Erythroblast (primary cell): ENCODE measurements at regions not wholly inside any gene's neighbourhood (a gene's known extent, or its start where the extent isn't known, plus 50 kb on each side); places are given as distances from the start of the nearest gene placed in this dataset.

ENCODE experiments used
- GATA1 ChIP-seq: IDR thresholded peaks from 2 replicates; pipeline ENCODE4 v1.6.1; 2011; ENCODE audit warnings: low read depth, mild to moderate bottlenecking, control low read depth, low read length, moderate library complexity
- POLR2A ChIP-seq: IDR thresholded peaks from 2 replicates; pipeline ENCODE4 v1.6.1; 2011; ENCODE audit warnings: mild to moderate bottlenecking, low read length

GRCh38 chr5:89401659-89402058, 518.7 kb upstream of the MEF2C start:
- TF ChIP-seq POLR2A (no peak), GATA1 (no peak)
